Bronchial epithelial cell (primary cell): ENCODE measurements at regions not wholly inside any gene's neighbourhood (a gene's known extent, or its start where the extent isn't known, plus 50 kb on each side); places are given as distances from the start of the nearest gene placed in this dataset.
A peak's percentile ranks its signal among the peaks of the same experiment; 100 is the strongest.

Experiments
- DNase-seq: peaks from one replicate; pipeline ENCODE4 v3.0.0-alpha.2; 2010; ENCODE audit warnings: low read depth
- FAIRE-seq: peaks from 2 replicates; lab custom pipeline; 2011; peaks lifted over from hg19 to GRCh38; lab: Jason Lieb, UNC
- H3K27me3 ChIP-seq: 2 replicates; pipeline ENCODE4 v1.5.1; 2011; ENCODE audit warnings: low read length; ENCODE audit not compliant: control insufficient read depth, insufficient read depth
- H3K36me3 ChIP-seq: 2 replicates; pipeline ENCODE4 v1.5.1; 2011; ENCODE audit warnings: low read length; ENCODE audit not compliant: control insufficient read depth, insufficient read depth
- H3K4me3 ChIP-seq: 2 replicates; pipeline ENCODE4 v1.5.1; 2011; ENCODE audit warnings: mild to moderate bottlenecking, low read depth, low read length, control low read depth
- CTCF ChIP-seq: IDR thresholded peaks from 2 replicates; pipeline ENCODE4 v1.5.1; 2011; ENCODE audit warnings: mild to moderate bottlenecking, moderate library complexity, low read length, control low read depth, inconsistent platforms; ENCODE audit not compliant: insufficient read depth, severe bottlenecking

DNA sequence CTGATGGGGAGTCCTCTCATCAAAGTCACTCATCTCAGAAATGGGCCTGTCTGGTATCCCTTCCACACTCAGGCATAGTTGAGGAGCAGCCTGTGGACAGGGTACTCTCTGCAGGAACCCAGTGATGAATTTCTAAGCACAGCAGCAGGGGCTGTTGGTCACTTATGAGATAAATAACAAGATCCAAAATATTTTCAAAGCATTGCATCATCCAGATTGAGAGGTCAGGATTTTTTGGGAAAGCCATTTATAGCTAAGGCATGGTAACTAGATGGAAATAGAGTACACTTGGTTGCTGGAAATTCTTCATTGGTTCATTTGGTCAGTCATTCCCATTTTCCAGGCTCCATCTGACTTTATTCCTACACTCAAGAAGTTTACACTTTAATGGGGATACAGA lies 246.8 kb upstream of the RAI14 start:
- no peak for TF ChIP-seq CTCF
- Histone ChIP-seq H3K27me3 (no peaks in the 10 kb centered on the region), H3K36me3 (no peaks in the 10 kb centered on the region), H3K4me3 (no peak overlapping the region)
- FAIRE-seq (no peak), DNase-seq (no peak)

GRCh38 chr5:34410411-34411139 lies 245.6 kb upstream of the RAI14 start:
- DNase-seq (peak; percentile 11), FAIRE-seq (no peak)
- no peak overlapping the region for H3K4me3 ChIP-seq
- no peaks in the 10 kb centered on the region for H3K36me3 ChIP-seq
- no peak for TF ChIP-seq CTCF
- no peaks in the 10 kb centered on the region for H3K27me3 ChIP-seq

GRCh38 chr5:34411470-34412346 lies 244.4 kb upstream of the RAI14 start:
- FAIRE-seq (no peak), DNase-seq (no peak)
- TF ChIP-seq CTCF, result no peak
- H3K36me3 ChIP-seq, result no peaks in the 10 kb centered on the region
- H3K27me3 ChIP-seq, result no peaks in the 10 kb centered on the region
- H3K4me3 ChIP-seq, result no peak overlapping the region

DNA sequence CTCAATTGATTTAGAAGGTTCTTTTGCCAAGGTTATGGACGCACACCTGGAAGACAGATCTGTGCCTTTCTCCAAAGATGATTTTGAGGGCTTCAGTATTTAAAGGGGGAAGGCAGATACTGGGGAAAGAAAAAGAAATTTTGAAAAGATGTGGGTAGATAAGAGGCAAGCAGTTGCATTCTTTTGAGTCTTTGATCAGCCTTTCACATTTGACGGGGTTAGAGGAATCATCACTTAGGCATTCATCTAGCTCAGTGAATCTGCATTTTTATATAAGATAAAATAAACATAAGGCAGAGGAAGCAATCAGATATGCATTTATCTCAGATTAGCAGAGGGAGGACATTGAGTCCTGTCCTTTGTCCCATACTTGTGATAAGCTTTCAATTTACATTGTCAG lies 243.4 kb upstream of the RAI14 start:
- no peaks in the 10 kb centered on the region for H3K36me3 ChIP-seq
- DNase-seq (no peak), FAIRE-seq (no peak)
- no peaks in the 10 kb centered on the region for H3K27me3 ChIP-seq
- H3K4me3 ChIP-seq, result no peak overlapping the region
- no peak for TF ChIP-seq CTCF

GRCh38 chr5:34415559-34416198 lies 240.4 kb upstream of the RAI14 start:
- no peak for TF ChIP-seq CTCF
- FAIRE-seq, result no peak
- no peak for DNase-seq
- Histone ChIP-seq H3K27me3 (no peaks in the 10 kb centered on the region), H3K4me3 (no peak overlapping the region), H3K36me3 (no peaks in the 10 kb centered on the region)
